ENCODE measurements at regions not wholly inside any gene's neighbourhood (a gene's known extent, or its start where the extent isn't known, plus 50 kb on each side); places are given as distances from the start of the nearest gene placed in this dataset.

GRCh38 chr2:144233733-144234541, 286.0 kb downstream of the ZEB2 start:
- WGBS (ENCODE audit: insufficient coverage), result no CpG with 5 or more reads among the region's 3 CpGs
- no peak for DNase-seq
- Histone ChIP-seq H3K9me3 (ENCODE audit: control extremely low read depth in 1 of 3, control insufficient read depth in 2 of 3, insufficient read depth in 1 of 3, low read length in 2 of 3) (peaks cover 0 to 3% (median 0%) of the 10 kb centered on the region in 3 donors), H3K79me2 (ENCODE audit: control insufficient read depth, insufficient read depth, low read length) (peaks cover 29% of the 10 kb centered on the region), H3K36me3 (replicated peaks in 1 of 2; ENCODE audit: control extremely low read depth in 1 of 2, control insufficient read depth in 1 of 2, extremely low read depth in 1 of 2, insufficient read depth in 2 of 2, low read length in 1 of 2) (no peaks in the 10 kb centered on the region), H3K27me3 (replicated peaks in 1 of 4; ENCODE audit: control extremely low read depth in 1 of 4, control insufficient read depth in 3 of 4, insufficient read depth in 4 of 4, low read length in 3 of 4) (no peaks in the 10 kb centered on the region), H3K9ac (ENCODE audit: low read length) (no peak overlapping the region), H3K27ac (ENCODE audit: low read length in 2 of 2) (no peak overlapping the region), H3K4me2 (replicated peaks; ENCODE audit: low read depth, low read length, poor library complexity, severe bottlenecking) (peak overlapping the region; percentile 35), H3K4me1 (ENCODE audit: control insufficient read depth in 2 of 2, insufficient read depth in 2 of 2, low read length in 2 of 2) (peaks cover 25 to 34% of the 10 kb centered on the region in 2 donors), H3K4me3 (ENCODE audit: control extremely low read depth in 1 of 5, extremely low read depth in 1 of 5, insufficient read depth in 1 of 5, low read depth in 2 of 5, low read length in 4 of 5) (no peak overlapping the region), H4K20me1 (ENCODE audit: control insufficient read depth, insufficient read depth, low read length, poor library complexity, severe bottlenecking) (no peaks in the 10 kb centered on the region), H2AFZ (ENCODE audit: insufficient read depth, low read depth, low read length, poor library complexity, severe bottlenecking) (no peak overlapping the region)
- TF ChIP-seq EZH2 (IDR thresholded peaks at IDR 0.05; ENCODE audit: borderline replicate concordance, insufficient read depth, low read depth, low read length, poor library complexity, severe bottlenecking) (no peak), CTCF (IDR thresholded peaks at IDR 0.05) (no peak)
- Mint-ChIP-seq H3K4me3 (peak overlapping the region; percentile 44), H3K4me1 (peaks cover 69% of the 10 kb centered on the region), H3K9me3 (ENCODE audit: insufficient read depth) (no peaks in the 10 kb centered on the region), H3K27me3 (no peaks in the 10 kb centered on the region), H3K27ac (peak overlapping the region; percentile 32)
- no peak for ATAC-seq (ENCODE audit: low read depth)
- ChIA-PET POLR2A (no interaction called here), CTCF (interaction anchor here (1.1 kb wide), 1 partner anchor 14 kb away, joined by 3 read pairs; no protein-coding TSS in a partner anchor)
- intact Hi-C loops (cut with micrococcal nuclease), result loop anchor here (10.0 kb wide), 1 partner anchor 151 kb away; no protein-coding TSS in a partner anchor

- H3K4me3 ChIP-seq (ENCODE audit: control extremely low read depth in 1 of 5, extremely low read depth in 1 of 5, insufficient read depth in 1 of 5, low read depth in 2 of 5, low read length in 4 of 5), result no peak overlapping the region
- no peaks in the 10 kb centered on the region for H4K20me1 ChIP-seq (ENCODE audit: control insufficient read depth, insufficient read depth, low read length, poor library complexity, severe bottlenecking)
- no peak overlapping the region for H3K9ac ChIP-seq (ENCODE audit: low read length)
- ATAC-seq (ENCODE audit: low read depth) (no peak), DNase-seq (no peak)
- Mint-ChIP-seq H3K4me1 (peaks cover 62% of the 10 kb centered on the region), H3K4me3 (peak overlapping the region; percentile 44), H3K27me3 (no peaks in the 10 kb centered on the region), H3K27ac (no peak overlapping the region), H3K9me3 (ENCODE audit: insufficient read depth) (no peaks in the 10 kb centered on the region)
- peaks cover 23% of the 10 kb centered on the region for H3K79me2 ChIP-seq (ENCODE audit: control insufficient read depth, insufficient read depth, low read length)
- H3K27me3 ChIP-seq (replicated peaks in 1 of 4; ENCODE audit: control extremely low read depth in 1 of 4, control insufficient read depth in 3 of 4, insufficient read depth in 4 of 4, low read length in 3 of 4), result no peaks in the 10 kb centered on the region
- H3K4me2 ChIP-seq (replicated peaks; ENCODE audit: low read depth, low read length, poor library complexity, severe bottlenecking), result peak overlapping the region; percentile 35
- 0% methylated on average over 1 of the region's 2 CpGs for WGBS (ENCODE audit: insufficient coverage)
- TF ChIP-seq EZH2 (IDR thresholded peaks at IDR 0.05; ENCODE audit: borderline replicate concordance, insufficient read depth, low read depth, low read length, poor library complexity, severe bottlenecking), result no peak
- peak overlapping the region; percentile 27 for H2AFZ ChIP-seq (ENCODE audit: insufficient read depth, low read depth, low read length, poor library complexity, severe bottlenecking)
- H3K36me3 ChIP-seq (replicated peaks in 1 of 2; ENCODE audit: control extremely low read depth in 1 of 2, control insufficient read depth in 1 of 2, extremely low read depth in 1 of 2, insufficient read depth in 2 of 2, low read length in 1 of 2), result no peaks in the 10 kb centered on the region
- H3K27ac ChIP-seq (ENCODE audit: low read length in 2 of 2), result no peak overlapping the region
- ChIA-PET CTCF (no interaction called here), POLR2A (no interaction called here)
- intact Hi-C loops (cut with micrococcal nuclease), result loop anchor here (10.0 kb wide), 1 partner anchor 151 kb away; no protein-coding TSS in a partner anchor
- H3K9me3 ChIP-seq (ENCODE audit: control extremely low read depth in 1 of 3, control insufficient read depth in 2 of 3, insufficient read depth in 1 of 3, low read length in 2 of 3), result peaks cover 0 to 3% (median 0%) of the 10 kb centered on the region in 3 donors
- H3K4me1 ChIP-seq (ENCODE audit: control insufficient read depth in 2 of 2, insufficient read depth in 2 of 2, low read length in 2 of 2), result peaks cover 18 to 28% of the 10 kb centered on the region in 2 donors
These were observed 286.6 kb downstream of the ZEB2 start for GRCh38 chr2:144233317-144233716.
